Peyer's patch (tissue), 4 donors: ENCODE measurements at regions not wholly inside any gene's neighbourhood (a gene's known extent, or its start where the extent isn't known, plus 50 kb on each side); places are given as distances from the start of the nearest gene placed in this dataset.

Source experiments
- POLR2A ChIP-seq, 2 donors: fragments of 450-650 bp; IDR thresholded peaks; one replicate each; pipeline ENCODE4 v1.5.1; 2017; ENCODE audit warnings: antibody characterized with exemption in 2 of 2, mild to moderate bottlenecking in 2 of 2, moderate library complexity in 2 of 2
- TF ChIP-seq, protein P1 (sequence below), 6 experiments: fragments of 450-650 bp in 4 of 6; fragments of 200-600 bp in 2 of 6; sonication (generic) in 1 of 6; IDR thresholded peaks; one replicate each; pipeline ENCODE4 v1.5.1; 2017 to 2019; ENCODE audit warnings: antibody characterized with exemption in 6 of 6, mild to moderate bottlenecking in 3 of 6, moderate library complexity in 1 of 6

DNA sequence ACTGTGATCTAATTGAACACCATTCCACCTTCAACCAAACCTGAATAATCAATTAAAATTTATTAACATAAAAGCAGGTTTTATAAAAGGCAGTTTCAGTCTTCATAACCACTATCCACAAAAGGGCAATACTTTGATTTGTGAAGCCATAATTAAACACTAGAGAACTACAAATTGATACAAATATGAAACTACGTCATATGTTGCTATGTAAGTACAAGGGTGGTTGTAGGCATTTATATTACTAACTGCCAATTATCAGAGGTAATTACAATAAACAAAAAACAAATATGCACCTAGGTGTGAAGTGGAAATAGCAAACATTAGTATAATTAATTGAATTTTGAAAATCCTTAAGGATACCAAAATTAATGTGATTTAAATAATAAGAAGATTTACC, 368.5 kb upstream of the PCDH15 start:
- TF ChIP-seq, protein P1, sequence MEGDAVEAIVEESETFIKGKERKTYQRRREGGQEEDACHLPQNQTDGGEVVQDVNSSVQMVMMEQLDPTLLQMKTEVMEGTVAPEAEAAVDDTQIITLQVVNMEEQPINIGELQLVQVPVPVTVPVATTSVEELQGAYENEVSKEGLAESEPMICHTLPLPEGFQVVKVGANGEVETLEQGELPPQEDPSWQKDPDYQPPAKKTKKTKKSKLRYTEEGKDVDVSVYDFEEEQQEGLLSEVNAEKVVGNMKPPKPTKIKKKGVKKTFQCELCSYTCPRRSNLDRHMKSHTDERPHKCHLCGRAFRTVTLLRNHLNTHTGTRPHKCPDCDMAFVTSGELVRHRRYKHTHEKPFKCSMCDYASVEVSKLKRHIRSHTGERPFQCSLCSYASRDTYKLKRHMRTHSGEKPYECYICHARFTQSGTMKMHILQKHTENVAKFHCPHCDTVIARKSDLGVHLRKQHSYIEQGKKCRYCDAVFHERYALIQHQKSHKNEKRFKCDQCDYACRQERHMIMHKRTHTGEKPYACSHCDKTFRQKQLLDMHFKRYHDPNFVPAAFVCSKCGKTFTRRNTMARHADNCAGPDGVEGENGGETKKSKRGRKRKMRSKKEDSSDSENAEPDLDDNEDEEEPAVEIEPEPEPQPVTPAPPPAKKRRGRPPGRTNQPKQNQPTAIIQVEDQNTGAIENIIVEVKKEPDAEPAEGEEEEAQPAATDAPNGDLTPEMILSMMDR (IDR thresholded peaks at IDR 0.05), result no peak
- TF ChIP-seq POLR2A (IDR thresholded peaks at IDR 0.05), result no peak
